MCF 10A (cell line): ENCODE measurements at regions not wholly inside any gene's neighbourhood (a gene's known extent, or its start where the extent isn't known, plus 50 kb on each side); places are given as distances from the start of the nearest gene placed in this dataset.

Experiments used
- BruUV-seq: library from RNA; stranded (reverse); fragments of 400-500 nt; replicated peaks from 2 replicates; lab custom pipeline; 2021; lab: Mats Ljungman, UMichigan
- CTCF ChIA-PET: fragments of 300-600 bp; sonication (Branson Sonifier 250); formaldehyde crosslinking; extraction: SDS; loops from one replicate; lab custom pipeline; 2021; ENCODE audit warnings: antibody characterized with exemption, inconsistent platforms; lab: Yijun Ruan, JAX
- POLR2A ChIA-PET: fragments of 300-600, 350-650 bp; sonication (Branson Sonifier 250); formaldehyde crosslinking; extraction: SDS; loops from one replicate; lab custom pipeline; 2020; ENCODE audit warnings: antibody characterized with exemption, inconsistent platforms; lab: Yijun Ruan, JAX
- DNase-seq: peaks from one replicate; pipeline ENCODE4 v3.0.0-alpha.2; 2018; ENCODE audit not compliant: unreplicated experiment
- H3K27ac Mint-ChIP-seq: one replicate; pipeline ENCODE4 v1.8.0; 2022; ENCODE audit warnings: mild to moderate bottlenecking, low read depth, mixed read lengths; ENCODE audit not compliant: unreplicated experiment
- H3K27me3 Mint-ChIP-seq: one replicate; pipeline ENCODE4 v1.8.0; 2022; ENCODE audit warnings: mixed read lengths; ENCODE audit not compliant: insufficient read depth, unreplicated experiment
- H3K36me3 Mint-ChIP-seq: one replicate; pipeline ENCODE4 v1.8.0; 2022; ENCODE audit warnings: mild to moderate bottlenecking, moderate library complexity, mixed read lengths; ENCODE audit not compliant: insufficient read depth, unreplicated experiment
- H3K4me1 Mint-ChIP-seq: one replicate; pipeline ENCODE4 v1.8.0; 2022; ENCODE audit warnings: mixed read lengths; ENCODE audit not compliant: insufficient read depth, unreplicated experiment
- H3K4me3 Mint-ChIP-seq: one replicate; pipeline ENCODE4 v1.8.0; 2022; ENCODE audit warnings: mild to moderate bottlenecking, moderate library complexity, mixed read lengths; ENCODE audit not compliant: unreplicated experiment
- H3K9me3 Mint-ChIP-seq: one replicate; pipeline ENCODE4 v1.8.0; 2022; ENCODE audit warnings: mixed read lengths; ENCODE audit not compliant: unreplicated experiment
- intact Hi-C: fragments of 100-400 bp; cut with micrococcal nuclease; formaldehyde crosslinking; loops from 2 replicates; pipeline ENCODE4 v1.14.1; 2022
- TF ChIP-seq, protein P1 (sequence below): fragments of 200-600 bp; IDR thresholded peaks from one replicate; pipeline ENCODE4 v1.8.0; 2022; ENCODE audit warnings: antibody characterized with exemption, mild to moderate bottlenecking; ENCODE audit not compliant: unreplicated experiment

DNA sequence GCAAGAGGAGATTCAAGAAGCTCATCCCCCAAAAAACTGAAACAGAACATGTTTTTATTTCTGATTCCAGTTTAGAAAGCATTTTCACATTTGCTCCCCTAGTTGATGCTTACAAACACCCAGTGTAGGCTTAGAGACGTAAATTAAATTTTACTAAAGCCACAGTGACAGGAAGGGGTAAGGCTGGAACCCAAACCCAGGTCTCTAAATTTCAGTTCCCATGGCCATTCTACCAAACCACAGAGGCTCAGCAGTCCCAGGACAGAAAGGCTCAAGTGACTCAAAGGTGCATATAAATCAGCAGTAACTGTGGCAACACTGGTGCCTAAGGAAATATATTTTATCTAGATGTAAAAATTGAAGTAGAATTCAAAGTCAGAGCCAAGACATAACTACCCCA lies 128.7 kb downstream of the CEP120 start:
- ChIA-PET POLR2A (interaction anchor here (0.6 kb wide), 1 partner anchor 360 kb away, joined by 3 read pairs; no protein-coding TSS in a partner anchor), CTCF (interaction anchor here (1.1 kb wide), 2 partner anchors 43 to 73 kb away, joined by 4 read pairs; no protein-coding TSS in a partner anchor)
- Mint-ChIP-seq H3K36me3 (no peaks in the 10 kb centered on the region), H3K27me3 (peaks cover 1% of the 10 kb centered on the region), H3K4me1 (no peaks in the 10 kb centered on the region), H3K9me3 (no peaks in the 10 kb centered on the region), H3K27ac (no peak overlapping the region), H3K4me3 (no peak overlapping the region)
- intact Hi-C loops, result no loop called here
- DNase-seq, result no peak
- TF ChIP-seq, protein P1, sequence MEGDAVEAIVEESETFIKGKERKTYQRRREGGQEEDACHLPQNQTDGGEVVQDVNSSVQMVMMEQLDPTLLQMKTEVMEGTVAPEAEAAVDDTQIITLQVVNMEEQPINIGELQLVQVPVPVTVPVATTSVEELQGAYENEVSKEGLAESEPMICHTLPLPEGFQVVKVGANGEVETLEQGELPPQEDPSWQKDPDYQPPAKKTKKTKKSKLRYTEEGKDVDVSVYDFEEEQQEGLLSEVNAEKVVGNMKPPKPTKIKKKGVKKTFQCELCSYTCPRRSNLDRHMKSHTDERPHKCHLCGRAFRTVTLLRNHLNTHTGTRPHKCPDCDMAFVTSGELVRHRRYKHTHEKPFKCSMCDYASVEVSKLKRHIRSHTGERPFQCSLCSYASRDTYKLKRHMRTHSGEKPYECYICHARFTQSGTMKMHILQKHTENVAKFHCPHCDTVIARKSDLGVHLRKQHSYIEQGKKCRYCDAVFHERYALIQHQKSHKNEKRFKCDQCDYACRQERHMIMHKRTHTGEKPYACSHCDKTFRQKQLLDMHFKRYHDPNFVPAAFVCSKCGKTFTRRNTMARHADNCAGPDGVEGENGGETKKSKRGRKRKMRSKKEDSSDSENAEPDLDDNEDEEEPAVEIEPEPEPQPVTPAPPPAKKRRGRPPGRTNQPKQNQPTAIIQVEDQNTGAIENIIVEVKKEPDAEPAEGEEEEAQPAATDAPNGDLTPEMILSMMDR, result no peak
- no TSS peak for BruUV-seq

DNA sequence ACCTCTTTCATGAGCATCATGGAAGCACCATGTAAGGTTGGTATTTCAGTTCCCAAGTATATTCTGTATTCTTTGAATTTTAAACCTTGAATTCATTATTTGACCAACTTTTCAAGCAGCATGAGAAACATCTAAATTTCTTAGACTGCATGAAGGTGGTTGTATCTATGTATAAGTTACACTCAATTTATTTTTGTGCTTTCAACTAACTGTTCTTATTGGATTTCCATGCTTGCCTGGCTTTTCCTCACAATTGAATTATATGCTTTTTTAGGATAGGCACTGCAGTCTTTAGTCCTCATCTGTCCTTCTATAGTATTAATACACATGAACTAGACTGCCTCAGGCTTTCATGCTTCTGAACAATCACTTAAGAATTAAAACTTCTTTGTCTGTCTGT lies 134.0 kb downstream of the CEP120 start:
- Mint-ChIP-seq H3K9me3 (no peaks in the 10 kb centered on the region), H3K4me3 (no peak overlapping the region), H3K27ac (no peak overlapping the region), H3K4me1 (no peaks in the 10 kb centered on the region), H3K27me3 (peaks cover 20% of the 10 kb centered on the region), H3K36me3 (no peaks in the 10 kb centered on the region)
- no peak for DNase-seq
- BruUV-seq, result no TSS peak
- intact Hi-C loops, result no loop called here
- POLR2A ChIA-PET, result no interaction called here
- TF ChIP-seq, protein P1, result no peak
- CTCF ChIA-PET, result no interaction called here

DNA sequence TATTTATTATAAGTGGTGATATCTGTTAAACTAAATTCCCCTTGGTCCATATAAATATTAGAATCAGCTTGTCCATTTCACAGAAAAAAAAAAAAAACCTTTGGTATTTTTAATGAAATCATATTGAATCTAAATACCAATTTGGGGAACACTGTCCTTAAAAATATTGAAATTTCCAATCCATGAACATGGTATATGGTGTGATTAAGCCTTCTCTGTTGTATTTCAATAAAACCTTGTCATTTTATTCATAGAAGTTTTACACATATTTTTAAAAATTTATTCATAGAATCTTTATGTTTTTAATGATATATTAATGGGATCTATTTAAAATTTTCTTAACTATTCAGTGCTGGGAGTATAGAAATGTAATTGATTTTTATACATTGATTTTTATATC lies 135.3 kb downstream of the CEP120 start:
- H3K4me1 Mint-ChIP-seq, result peaks cover 5% of the 10 kb centered on the region
- no peaks in the 10 kb centered on the region for H3K9me3 Mint-ChIP-seq
- CTCF ChIA-PET, result interaction anchor here (0.6 kb wide), 1 partner anchor 11 kb away, joined by 3 read pairs; no protein-coding TSS in a partner anchor
- H3K27me3 Mint-ChIP-seq, result peaks cover 20% of the 10 kb centered on the region
- POLR2A ChIA-PET, result no interaction called here
- intact Hi-C loops, result no loop called here
- TF ChIP-seq, protein P1, result no peak
- no peaks in the 10 kb centered on the region for H3K36me3 Mint-ChIP-seq
- H3K27ac Mint-ChIP-seq, result no peak overlapping the region
- no peak overlapping the region for H3K4me3 Mint-ChIP-seq
- no TSS peak for BruUV-seq
- DNase-seq, result no peak

DNA sequence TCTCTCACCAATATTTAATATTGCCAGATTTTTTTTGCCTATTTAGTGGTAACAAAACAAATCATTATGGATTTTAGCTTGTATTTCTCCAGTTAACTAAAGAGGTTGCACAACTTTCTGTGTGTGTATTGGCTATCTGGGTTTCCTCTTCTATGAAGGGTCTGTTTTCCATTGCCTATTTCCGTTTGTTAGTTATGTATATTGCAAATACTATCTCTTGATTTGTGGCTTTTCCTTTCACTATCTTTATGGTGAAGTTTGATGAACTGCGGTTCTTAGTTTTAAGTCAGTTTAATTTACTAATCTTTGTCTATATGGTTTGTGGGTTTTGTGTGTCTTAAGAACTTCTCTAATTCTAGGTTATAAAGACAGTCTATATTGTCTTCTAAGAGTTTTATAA lies 136.3 kb downstream of the CEP120 start:
- intact Hi-C loops, result no loop called here
- TF ChIP-seq, protein P1, result no peak
- Mint-ChIP-seq H3K4me3 (no peak overlapping the region), H3K9me3 (no peaks in the 10 kb centered on the region), H3K27me3 (peaks cover 20% of the 10 kb centered on the region), H3K27ac (no peak overlapping the region), H3K36me3 (no peaks in the 10 kb centered on the region), H3K4me1 (peaks cover 8% of the 10 kb centered on the region)
- CTCF ChIA-PET, result no interaction called here
- no peak for DNase-seq
- BruUV-seq, result no TSS peak
- POLR2A ChIA-PET, result no interaction called here
